ENCODE measurements at regions not wholly inside any gene's neighbourhood (a gene's known extent, or its start where the extent isn't known, plus 50 kb on each side); places are given as distances from the start of the nearest gene placed in this dataset.
"Not testable (repeated sequence)": the region's sequence is repeated elsewhere in the genome, so short reads cannot be mapped to it uniquely, and the experiment has no call there.

GRCh38 chr15:96477227-96477626, 146.7 kb downstream of the NR2F2 start:
- CTCF ChIA-PET, result no interaction called here
- Mint-ChIP-seq H3K9me3 (ENCODE audit: unreplicated experiment) (no peaks in the 10 kb centered on the region), H3K4me1 (ENCODE audit: low read depth, unreplicated experiment) (peaks cover 7% of the 10 kb centered on the region), H3K4me3 (ENCODE audit: unreplicated experiment) (no peak overlapping the region), H3K36me3 (ENCODE audit: insufficient read depth, unreplicated experiment) (no peaks in the 10 kb centered on the region), H3K27me3 (ENCODE audit: insufficient read depth, unreplicated experiment) (peaks cover 8% of the 10 kb centered on the region), H3K27ac (ENCODE audit: unreplicated experiment) (no peak overlapping the region)
- Histone ChIP-seq H3K4me1 (0 out of 2 replicates have a peak, but pooled peaks cover 4% of the 10 kb centered on the region), H3K4me3 (ENCODE audit: low read depth, low read length) (no peak overlapping the region), H3K27me3 (replicated peaks; ENCODE audit: control insufficient read depth, insufficient read depth, low read length) (no peaks in the 10 kb centered on the region; the same call in 1 of the 2 replicates), H3K9me3 (no peaks in the 10 kb centered on the region), H3K36me3 (ENCODE audit: control insufficient read depth, insufficient read depth, low read length) (no peaks in the 10 kb centered on the region)
- BruUV-seq (replicated peaks), result no TSS peak
- DNase-seq, result peak in 1 of 2 experiments; percentile 4
- intact Hi-C loops (cut with micrococcal nuclease; ENCODE audit: unreplicated experiment), result no loop called here
- no peak for TF ChIP-seq CTCF (IDR thresholded peaks at IDR 0.05; ENCODE audit: insufficient read depth in 1 of 2, low read depth in 1 of 2, low read length in 1 of 2, severe bottlenecking in 1 of 2, unreplicated experiment in 1 of 2)
- POLR2A ChIA-PET, result no interaction called here

GRCh38 chr15:96484412-96484811, 153.9 kb downstream of the NR2F2 start:
- peaks cover 12% of the 10 kb centered on the region for H3K27me3 Mint-ChIP-seq (ENCODE audit: insufficient read depth, unreplicated experiment)
- H3K9me3 Mint-ChIP-seq (ENCODE audit: unreplicated experiment); H3K27ac Mint-ChIP-seq (ENCODE audit: unreplicated experiment); H3K4me3 Mint-ChIP-seq (ENCODE audit: unreplicated experiment); H3K27me3 ChIP-seq (replicated peaks; ENCODE audit: control insufficient read depth, insufficient read depth, low read length); intact Hi-C loops (cut with micrococcal nuclease; ENCODE audit: unreplicated experiment); H3K4me3 ChIP-seq (ENCODE audit: low read depth, low read length); BruUV-seq (replicated peaks); CTCF ChIA-PET; H3K4me1 ChIP-seq; H3K4me1 Mint-ChIP-seq (ENCODE audit: low read depth, unreplicated experiment); H3K36me3 ChIP-seq (ENCODE audit: control insufficient read depth, insufficient read depth, low read length); H3K36me3 Mint-ChIP-seq (ENCODE audit: insufficient read depth, unreplicated experiment); POLR2A ChIA-PET; H3K9me3 ChIP-seq; DNase-seq: not testable (repeated sequence)

- H3K27me3 Mint-ChIP-seq (ENCODE audit: insufficient read depth, unreplicated experiment), result peaks cover 12% of the 10 kb centered on the region
- POLR2A ChIA-PET, result no interaction called here
- intact Hi-C loops (cut with micrococcal nuclease; ENCODE audit: unreplicated experiment), result no loop called here
- TF ChIP-seq CTCF (IDR thresholded peaks at IDR 0.05; ENCODE audit: insufficient read depth in 1 of 2, low read depth in 1 of 2, low read length in 1 of 2, severe bottlenecking in 1 of 2, unreplicated experiment in 1 of 2), result no peak
- no peaks in the 10 kb centered on the region for H3K9me3 Mint-ChIP-seq (ENCODE audit: unreplicated experiment)
- Histone ChIP-seq H3K36me3 (ENCODE audit: control insufficient read depth, insufficient read depth, low read length) (no peaks in the 10 kb centered on the region), H3K27me3 (replicated peaks; ENCODE audit: control insufficient read depth, insufficient read depth, low read length) (no peaks in the 10 kb centered on the region; the same call in 1 of the 2 replicates), H3K9me3 (no peaks in the 10 kb centered on the region), H3K4me1 (no peaks in the 10 kb centered on the region), H3K4me3 (ENCODE audit: low read depth, low read length) (no peak overlapping the region)
- no peak overlapping the region for H3K27ac Mint-ChIP-seq (ENCODE audit: unreplicated experiment)
- CTCF ChIA-PET, result no interaction called here
- no peak for DNase-seq
- H3K36me3 Mint-ChIP-seq (ENCODE audit: insufficient read depth, unreplicated experiment), result no peaks in the 10 kb centered on the region
- no TSS peak for BruUV-seq (replicated peaks)
- no peak overlapping the region for H3K4me3 Mint-ChIP-seq (ENCODE audit: unreplicated experiment)
- no peaks in the 10 kb centered on the region for H3K4me1 Mint-ChIP-seq (ENCODE audit: low read depth, unreplicated experiment)
Measured at GRCh38 chr15:96484830-96485229, 154.3 kb downstream of the NR2F2 start.

GRCh38 chr15:96487245-96487644, 156.7 kb downstream of the NR2F2 start:
- no peaks in the 10 kb centered on the region for H3K9me3 Mint-ChIP-seq (ENCODE audit: unreplicated experiment)
- Histone ChIP-seq H3K36me3 (ENCODE audit: control insufficient read depth, insufficient read depth, low read length) (no peaks in the 10 kb centered on the region), H3K9me3 (no peaks in the 10 kb centered on the region), H3K4me3 (ENCODE audit: low read depth, low read length) (no peak overlapping the region), H3K27me3 (replicated peaks; ENCODE audit: control insufficient read depth, insufficient read depth, low read length) (no peaks in the 10 kb centered on the region; the same call in 1 of the 2 replicates), H3K4me1 (no peaks in the 10 kb centered on the region)
- H3K27ac Mint-ChIP-seq (ENCODE audit: unreplicated experiment), result no peak overlapping the region
- BruUV-seq (replicated peaks), result no TSS peak
- ChIA-PET POLR2A (no interaction called here), CTCF (no interaction called here)
- TF ChIP-seq CTCF (IDR thresholded peaks at IDR 0.05; ENCODE audit: insufficient read depth in 1 of 2, low read depth in 1 of 2, low read length in 1 of 2, severe bottlenecking in 1 of 2, unreplicated experiment in 1 of 2), result no peak
- intact Hi-C loops (cut with micrococcal nuclease; ENCODE audit: unreplicated experiment), result no loop called here
- H3K27me3 Mint-ChIP-seq (ENCODE audit: insufficient read depth, unreplicated experiment), result peaks cover 8% of the 10 kb centered on the region
- no peak overlapping the region for H3K4me3 Mint-ChIP-seq (ENCODE audit: unreplicated experiment)
- DNase-seq, result no peak
- H3K4me1 Mint-ChIP-seq (ENCODE audit: low read depth, unreplicated experiment), result no peaks in the 10 kb centered on the region
- H3K36me3 Mint-ChIP-seq (ENCODE audit: insufficient read depth, unreplicated experiment), result peaks cover 4% of the 10 kb centered on the region

GRCh38 chr15:96491066-96491699, 160.7 kb downstream of the NR2F2 start:
- H3K27ac Mint-ChIP-seq (ENCODE audit: unreplicated experiment); H3K27me3 ChIP-seq (replicated peaks; ENCODE audit: control insufficient read depth, insufficient read depth, low read length); H3K4me1 Mint-ChIP-seq (ENCODE audit: low read depth, unreplicated experiment); DNase-seq; H3K9me3 ChIP-seq; H3K9me3 Mint-ChIP-seq (ENCODE audit: unreplicated experiment); H3K36me3 ChIP-seq (ENCODE audit: control insufficient read depth, insufficient read depth, low read length); H3K4me3 ChIP-seq (ENCODE audit: low read depth, low read length); BruUV-seq (replicated peaks); H3K4me1 ChIP-seq; intact Hi-C loops (cut with micrococcal nuclease; ENCODE audit: unreplicated experiment); H3K4me3 Mint-ChIP-seq (ENCODE audit: unreplicated experiment); H3K27me3 Mint-ChIP-seq (ENCODE audit: insufficient read depth, unreplicated experiment); CTCF ChIA-PET; H3K36me3 Mint-ChIP-seq (ENCODE audit: insufficient read depth, unreplicated experiment): not testable (repeated sequence)
- POLR2A ChIA-PET, result interaction anchor here (0.6 kb wide), 2 partner anchors 91 to 190 kb away, joined by 3 read pairs; no protein-coding TSS in a partner anchor
